Stimulated activated CD8-positive, alpha-beta memory T cell treated with anti-CD3 and anti-CD28 coated beads, Interleukin-7, amount 100 ng/mL, for 24 hours (primary cell): ENCODE measurements at regions not wholly inside any gene's neighbourhood (a gene's known extent, or its start where the extent isn't known, plus 50 kb on each side); places are given as distances from the start of the nearest gene placed in this dataset.

ENCODE experiments used
- DNase-seq: peaks from one replicate; pipeline ENCODE4 v3.0.0-alpha.2; 2020; ENCODE audit warnings: low read depth

GRCh38 chrX:40179283-40179682 lies 81.5 kb upstream of the BCOR start:
- DNase-seq: no peak

- no peak for DNase-seq
Observed at GRCh38 chrX:40177942-40178715, 80.4 kb upstream of the BCOR start.

- DNase-seq: no peak
Observed at GRCh38 chrX:40177489-40177888, 79.7 kb upstream of the BCOR start.

GRCh38 chrX:40177117-40177430 lies 79.3 kb upstream of the BCOR start:
- no peak for DNase-seq

- no peak for DNase-seq
Observed at GRCh38 chrX:40176351-40177116, 78.8 kb upstream of the BCOR start.

- peak; percentile 41 for DNase-seq
Observed at GRCh38 chrX:40175511-40176350, 78.0 kb upstream of the BCOR start.

GRCh38 chrX:40174854-40175510 lies 77.2 kb upstream of the BCOR start:
- DNase-seq: no peak

GRCh38 chrX:40174001-40174853 lies 76.5 kb upstream of the BCOR start:
- peak; percentile 37 for DNase-seq

- DNase-seq: no peak
Observed at GRCh38 chrX:40173143-40174000, 75.6 kb upstream of the BCOR start.

GRCh38 chrX:40172401-40173142 lies 74.8 kb upstream of the BCOR start:
- DNase-seq: no peak

GRCh38 chrX:40171513-40172400 lies 74.0 kb upstream of the BCOR start:
- DNase-seq: no peak

GRCh38 chrX:40170830-40171512 lies 73.2 kb upstream of the BCOR start:
- no peak for DNase-seq

GRCh38 chrX:40169193-40170101 lies 71.7 kb upstream of the BCOR start:
- peak; percentile 53 for DNase-seq

GRCh38 chrX:40168480-40169011 lies 70.8 kb upstream of the BCOR start:
- DNase-seq: no peak

- DNase-seq: no peak
Observed at GRCh38 chrX:40167850-40168479, 70.2 kb upstream of the BCOR start.

GRCh38 chrX:40167233-40167849 lies 69.6 kb upstream of the BCOR start:
- no peak for DNase-seq
